ENCODE measurements at regions not wholly inside any gene's neighbourhood (a gene's known extent, or its start where the extent isn't known, plus 50 kb on each side); places are given as distances from the start of the nearest gene placed in this dataset.

DNA sequence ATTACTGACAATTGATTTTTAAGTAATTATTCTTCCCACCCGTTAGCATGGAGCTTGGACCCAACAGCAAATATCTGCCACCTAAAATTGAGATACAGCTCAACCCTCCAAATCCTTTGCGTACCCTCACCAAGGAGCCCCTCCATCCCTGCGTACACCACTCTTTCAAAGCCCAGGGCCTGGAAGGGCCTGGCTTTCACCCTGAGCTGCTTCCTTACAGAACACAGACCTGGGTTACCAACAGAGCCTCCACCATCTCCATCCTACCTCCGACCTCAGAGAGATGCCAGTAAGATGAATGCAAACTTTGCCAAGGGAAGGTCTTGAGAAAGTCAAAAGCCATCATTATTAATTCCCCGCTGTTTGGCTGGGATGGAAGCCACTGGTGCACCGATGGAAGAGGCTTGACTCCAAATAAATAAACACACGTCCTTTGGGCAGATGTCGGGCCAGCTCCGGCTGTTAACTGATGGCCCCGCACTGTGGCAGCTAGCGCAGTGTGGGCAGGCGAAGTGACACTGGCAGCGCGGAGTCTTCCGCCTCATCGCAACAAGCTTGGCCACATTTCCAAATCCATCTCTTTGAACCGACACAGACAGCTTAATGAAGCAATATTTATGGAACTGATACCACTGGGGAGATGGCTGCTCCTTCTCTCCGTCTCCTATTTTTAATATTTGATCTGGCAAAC, 150.2 kb upstream of the VSTM2B start:
- DNase-seq, result no peak

DNA sequence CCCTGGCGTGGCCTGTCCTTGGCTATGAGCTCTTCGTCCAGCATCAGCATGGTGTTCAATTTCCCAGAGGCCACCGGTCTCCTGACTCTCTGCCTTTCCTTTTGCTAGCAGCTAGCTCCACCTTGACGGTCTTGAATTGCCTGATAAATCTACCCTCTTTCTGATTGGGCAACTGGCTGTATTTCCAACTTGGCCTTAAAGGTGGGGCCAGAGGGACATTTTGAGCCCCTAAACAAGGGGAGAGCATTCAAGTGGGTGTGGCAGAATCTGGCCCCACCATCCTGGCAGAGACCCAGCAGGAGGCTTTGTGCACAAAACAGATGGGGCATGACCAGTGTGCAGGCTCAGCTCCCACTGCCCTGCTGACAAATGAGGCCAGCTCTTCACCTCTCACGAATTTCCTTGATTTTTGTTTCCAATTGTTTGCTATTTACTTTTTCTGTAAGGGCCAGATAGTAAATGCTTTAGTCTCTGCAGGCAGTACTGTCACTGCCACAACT, 148.9 kb upstream of the VSTM2B start:
- DNase-seq, result no peak

DNA sequence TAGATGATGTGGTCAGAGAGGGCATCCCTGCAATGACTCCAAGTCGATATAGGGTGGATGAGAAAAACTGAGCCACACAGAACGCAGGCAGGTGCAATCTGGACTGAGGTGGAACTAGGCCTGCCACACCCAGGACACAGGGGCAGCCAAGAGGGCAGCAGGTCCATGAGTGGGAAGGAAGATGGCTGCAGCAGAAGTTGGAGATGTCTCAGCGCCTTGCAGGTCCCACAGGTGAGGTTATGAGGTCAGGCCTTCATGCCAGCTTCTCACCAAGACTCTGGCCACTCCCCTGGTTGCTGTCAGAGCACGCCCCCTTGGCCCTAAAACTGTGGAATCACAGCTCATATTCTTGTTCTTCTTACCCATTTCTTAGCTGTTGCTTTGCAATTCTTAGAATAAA, 147.7 kb upstream of the VSTM2B start:
- no peak for DNase-seq

DNA sequence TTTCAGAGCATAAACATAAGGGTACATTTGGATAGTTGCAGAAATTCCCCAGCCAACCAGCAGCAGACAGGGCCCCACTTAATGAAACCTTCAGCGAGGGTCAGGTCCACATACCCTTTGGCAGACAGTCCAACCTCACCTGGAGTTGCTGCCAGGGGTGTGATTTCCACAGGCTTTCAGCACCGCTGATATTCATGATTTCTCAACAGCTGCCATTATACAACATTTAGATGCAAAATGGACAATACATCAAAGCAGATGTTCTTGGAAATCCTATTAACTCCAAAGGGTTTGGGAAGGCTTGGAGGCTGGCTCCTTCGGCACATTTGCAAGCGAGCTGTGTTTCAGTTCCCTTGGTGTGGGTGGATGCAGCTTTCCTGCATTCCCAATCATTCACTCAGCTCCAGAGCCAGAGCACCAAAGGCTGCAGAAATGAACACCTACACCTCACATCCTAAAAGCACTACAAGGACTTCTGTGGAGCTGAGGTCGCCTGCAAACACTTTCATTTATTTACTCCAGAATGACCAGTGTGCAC, 147.2 kb upstream of the VSTM2B start:
- DNase-seq, result no peak

DNA sequence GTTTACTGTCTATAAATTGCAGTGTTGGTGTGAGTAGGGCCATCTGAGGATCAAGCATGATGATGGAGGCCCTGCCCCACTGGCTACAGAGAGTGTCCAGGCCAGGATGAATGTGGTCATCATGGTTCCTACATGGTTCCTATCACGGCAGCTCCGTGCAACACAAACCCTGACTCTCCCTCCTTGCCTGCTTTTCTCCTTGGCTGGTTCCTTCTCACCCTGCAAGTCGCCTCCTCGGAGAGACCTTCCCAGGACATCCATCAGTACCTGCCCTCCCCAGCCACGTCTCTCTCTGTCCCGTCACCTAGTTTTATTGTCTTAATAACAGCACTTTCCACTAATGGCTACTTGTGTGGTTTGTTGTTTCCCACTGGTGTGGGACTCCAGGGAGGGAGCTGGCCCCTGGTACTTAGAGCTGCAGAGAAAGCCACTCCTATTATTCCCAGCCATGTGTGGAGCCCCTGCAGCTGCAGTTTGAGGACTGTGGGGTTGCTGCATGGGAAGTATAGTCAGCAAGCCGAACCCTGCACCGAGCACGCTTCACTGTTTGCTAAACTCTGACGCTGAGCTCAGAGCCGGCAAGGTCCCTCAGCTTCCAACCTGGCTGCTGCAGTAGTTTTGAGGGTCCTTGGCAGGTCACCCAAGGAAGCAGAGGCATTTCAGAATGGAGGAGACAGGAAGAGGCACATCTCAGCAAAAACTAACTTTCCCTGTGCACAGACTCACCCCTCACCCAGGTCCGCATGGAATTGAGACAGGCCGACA, 146.4 kb upstream of the VSTM2B start:
- DNase-seq, result no peak

DNA sequence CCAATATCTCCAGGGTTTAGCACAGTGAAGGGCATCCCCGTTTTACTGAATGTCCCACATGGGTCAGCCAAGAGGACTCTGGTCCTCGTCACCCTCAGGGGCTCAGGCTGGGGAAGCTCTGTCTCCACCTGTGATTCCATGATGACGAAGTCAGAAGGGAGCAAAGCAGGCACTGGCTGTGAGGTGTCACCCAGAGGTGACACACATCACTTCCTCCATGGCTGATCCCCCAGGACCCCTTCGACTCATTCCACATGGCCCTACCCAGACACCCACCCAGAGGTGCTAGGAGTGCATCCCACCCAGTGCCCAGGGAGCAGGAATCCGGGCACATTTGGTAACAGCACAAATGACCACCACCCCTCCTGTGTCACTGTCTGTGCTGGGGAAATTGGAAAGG, 145.2 kb upstream of the VSTM2B start:
- no peak for DNase-seq

DNA sequence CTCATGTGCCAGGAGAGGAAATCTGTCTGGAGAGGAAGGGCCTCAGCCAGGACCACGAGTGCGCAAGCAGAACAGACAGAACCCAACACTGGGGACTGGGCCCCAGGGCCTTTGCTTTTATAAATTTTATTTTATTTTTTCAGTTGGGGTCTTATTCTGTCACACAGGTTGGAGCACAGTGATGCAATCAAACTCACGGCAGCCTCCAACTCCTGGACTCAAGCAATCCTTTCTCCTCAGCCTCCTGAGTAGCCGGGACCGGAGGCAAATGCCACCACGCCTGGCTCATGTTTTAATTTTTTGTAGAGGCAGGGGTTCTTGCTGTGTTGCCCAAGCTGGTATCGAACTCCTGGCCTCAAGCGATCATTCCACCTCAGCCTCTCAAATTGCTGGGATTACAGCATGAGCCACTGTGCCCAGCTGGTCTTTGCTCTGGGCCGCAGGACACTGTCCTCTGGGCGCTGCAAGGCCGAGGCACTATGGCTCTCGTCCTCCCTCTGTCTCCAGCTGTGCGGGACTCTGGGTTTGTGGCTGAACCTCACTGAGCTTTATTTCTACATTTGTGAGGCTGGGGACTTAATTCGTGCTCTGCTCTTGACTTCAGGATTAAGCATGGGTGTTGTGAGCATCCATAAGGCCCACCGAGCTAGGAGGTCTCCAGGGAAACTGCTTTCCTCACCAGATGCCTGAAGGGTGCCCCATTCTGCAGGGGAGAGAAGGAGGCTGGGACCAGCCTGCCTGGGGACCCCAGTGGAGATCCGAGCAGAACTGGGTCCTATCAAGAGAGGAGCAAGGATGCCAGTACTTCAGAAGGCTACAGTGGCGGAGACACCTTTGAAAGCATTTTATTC, 144.2 kb upstream of the VSTM2B start:
- no peak for DNase-seq

DNA sequence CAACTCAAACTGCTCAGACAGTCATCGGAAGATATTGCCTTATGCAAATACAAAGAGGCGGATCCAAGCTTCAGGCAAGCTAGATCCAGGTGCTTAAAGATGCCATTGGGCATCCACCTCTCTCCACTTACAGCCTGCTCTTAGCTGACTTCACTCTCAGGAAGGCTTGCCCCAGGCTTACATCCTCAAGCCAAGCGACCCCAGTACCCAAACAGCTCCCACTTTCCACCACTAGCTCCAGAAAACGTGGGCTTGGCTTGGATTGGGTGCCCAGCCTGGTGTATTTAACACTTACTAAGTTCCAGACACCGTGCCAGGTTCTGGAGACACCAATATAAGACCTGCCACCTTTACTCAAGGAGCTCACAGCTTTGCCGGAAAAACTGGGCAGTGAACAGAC, 142.1 kb upstream of the VSTM2B start:
- no peak for DNase-seq

DNA sequence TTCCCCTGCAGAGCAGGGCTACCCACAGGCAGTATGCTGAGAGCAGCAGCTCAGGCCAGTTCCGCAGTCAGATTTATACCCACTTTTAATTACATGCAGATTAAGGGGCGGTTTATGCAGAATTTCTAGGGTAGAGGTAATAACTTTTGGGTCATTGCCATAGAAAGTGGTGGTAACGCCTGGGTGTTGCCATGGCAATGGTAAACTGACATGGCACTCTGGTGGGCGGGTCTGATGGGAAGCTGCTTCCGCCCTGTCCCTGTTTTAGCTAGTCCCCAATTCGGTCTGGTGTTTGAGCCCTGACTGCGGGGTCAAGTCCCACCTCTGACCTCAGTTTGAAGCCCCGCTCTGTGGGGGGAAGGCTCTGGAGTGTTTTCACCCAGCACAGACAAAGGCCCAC, 141.1 kb upstream of the VSTM2B start:
- no peak for DNase-seq

DNA sequence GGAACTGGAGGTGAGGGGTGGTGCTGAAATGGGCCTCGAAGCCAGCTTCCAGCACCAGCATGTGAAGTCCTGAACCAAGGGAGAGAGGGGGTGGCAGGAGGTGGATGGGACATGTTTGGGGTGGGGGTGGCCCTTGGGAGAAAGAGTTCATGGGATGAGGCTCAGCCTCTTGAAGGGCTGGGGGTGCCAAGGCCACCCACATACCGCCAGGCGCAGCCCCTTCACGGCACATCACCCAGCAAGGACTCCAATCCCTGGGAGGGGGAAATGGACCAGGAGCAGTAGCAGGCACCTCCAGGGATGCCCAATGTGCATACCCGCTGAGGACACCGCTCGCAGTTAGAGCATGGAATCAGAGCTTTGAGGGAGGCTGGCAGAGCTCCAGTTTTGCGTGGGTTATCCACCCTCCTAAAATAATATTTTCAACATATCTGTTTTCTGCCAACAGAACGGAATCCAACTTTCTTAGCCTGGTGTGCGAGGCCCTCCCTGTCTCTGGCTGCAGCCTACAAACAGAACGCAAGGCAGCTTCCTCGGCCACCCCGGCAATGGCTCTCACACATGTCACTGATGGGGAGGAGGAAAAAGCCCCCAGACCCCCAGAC, 140.5 kb upstream of the VSTM2B start:
- no peak for DNase-seq

DNA sequence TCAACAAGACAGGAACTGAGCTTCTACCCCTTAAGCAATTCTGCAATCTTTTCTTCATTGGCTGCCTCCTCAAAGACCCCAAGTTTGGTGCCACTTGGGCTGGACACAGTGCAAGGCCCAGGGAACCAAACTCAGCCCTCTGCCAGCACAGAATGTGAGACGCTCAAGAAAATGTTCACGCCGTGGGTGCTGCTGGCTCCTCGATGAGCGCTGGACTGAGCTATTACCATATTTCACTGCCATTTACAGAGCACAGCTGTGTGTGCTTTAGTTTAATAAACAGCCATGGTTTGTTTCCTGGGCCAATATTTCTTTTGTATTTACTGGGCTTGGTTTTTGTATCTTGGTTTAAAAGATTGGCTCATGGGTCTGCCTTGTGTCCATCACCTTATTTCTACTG, 138.8 kb upstream of the VSTM2B start:
- no peak for DNase-seq

DNA sequence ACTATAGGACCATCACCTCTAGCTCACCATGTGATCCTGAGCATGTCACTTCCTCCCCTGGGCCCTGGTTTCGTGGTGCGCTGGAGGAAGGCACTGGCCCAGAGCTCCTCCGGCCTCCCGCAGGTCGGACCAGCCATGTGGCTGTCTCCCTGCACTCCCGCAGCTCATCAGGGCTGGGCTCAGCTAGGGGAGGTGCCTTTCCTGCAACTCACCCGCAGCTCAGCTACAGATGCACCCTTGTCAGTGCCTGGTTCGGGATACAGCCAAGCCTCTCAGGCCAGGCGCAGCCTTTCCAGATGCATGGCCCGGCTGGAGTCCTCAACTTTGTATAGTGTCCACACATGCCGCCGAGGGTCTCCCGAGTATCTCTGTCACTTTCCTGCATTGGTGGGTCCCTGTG, 138.2 kb upstream of the VSTM2B start:
- DNase-seq, result no peak

DNA sequence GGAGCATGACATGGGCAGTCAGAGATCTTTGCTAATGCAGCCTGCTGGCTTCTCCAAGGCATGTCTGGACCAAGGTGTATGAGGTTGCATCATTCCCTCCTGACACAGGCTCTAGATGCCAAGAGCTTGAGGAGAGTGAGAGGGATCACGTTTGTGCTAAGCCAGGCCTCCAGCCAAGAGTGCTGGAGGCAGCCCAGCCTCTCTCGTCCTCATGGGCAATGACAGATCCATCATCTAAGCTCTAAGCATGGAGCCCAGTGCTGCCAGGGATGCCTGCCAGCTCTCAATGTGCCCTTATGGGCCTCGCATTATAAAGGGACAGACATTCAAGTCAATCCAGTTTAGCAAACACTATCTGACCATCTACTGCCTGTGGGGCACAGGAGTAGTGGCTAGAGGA, 136.3 kb upstream of the VSTM2B start:
- DNase-seq, result no peak

DNA sequence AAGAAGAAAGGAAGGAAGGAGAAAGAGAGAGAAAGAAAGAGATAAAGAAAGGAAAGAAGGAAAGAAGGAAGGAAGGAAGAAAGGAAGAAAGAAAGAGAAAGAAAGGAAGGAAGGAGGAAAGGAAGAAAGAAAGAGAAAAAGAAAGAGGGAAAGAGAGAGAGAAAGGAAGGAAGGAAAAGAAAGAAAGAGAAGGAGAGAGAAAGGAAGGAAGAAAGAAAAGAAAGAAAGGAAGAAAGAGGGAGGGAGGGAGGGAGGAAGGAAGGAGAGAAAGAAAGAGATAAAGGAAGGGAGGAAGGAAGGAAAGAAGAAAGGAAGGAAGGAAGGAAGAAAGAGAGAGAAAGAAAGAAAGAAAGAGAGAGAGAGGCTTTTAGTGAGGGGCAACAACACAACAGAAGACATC, 135.1 kb upstream of the VSTM2B start:
- DNase-seq, result no peak

DNA sequence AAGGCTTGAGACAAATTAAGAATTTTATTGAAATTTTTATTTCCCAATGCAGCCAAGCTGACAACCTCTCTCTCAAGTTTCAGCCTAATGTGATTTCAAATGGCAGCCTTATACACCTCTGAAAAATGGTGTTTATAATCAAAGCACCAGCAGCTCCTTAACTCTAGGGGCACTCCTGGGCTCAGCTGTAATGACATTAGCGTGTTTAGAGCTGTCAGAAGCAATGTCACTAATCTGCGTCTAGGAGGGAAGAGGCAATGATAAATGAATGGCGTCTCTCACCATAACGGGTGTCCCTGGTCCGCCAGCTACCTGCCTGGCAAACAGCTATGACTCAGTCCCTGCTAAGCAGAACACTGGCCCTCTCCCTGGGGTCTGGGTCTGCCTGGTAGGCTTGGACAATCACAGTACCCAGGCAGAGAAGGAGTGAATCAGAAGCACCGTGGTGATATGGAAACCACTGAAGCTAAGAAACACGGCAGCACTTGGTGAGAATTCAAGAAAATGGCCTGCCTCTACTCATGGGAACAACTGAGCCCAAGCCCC, 131.8 kb upstream of the VSTM2B start:
- DNase-seq, result no peak

DNA sequence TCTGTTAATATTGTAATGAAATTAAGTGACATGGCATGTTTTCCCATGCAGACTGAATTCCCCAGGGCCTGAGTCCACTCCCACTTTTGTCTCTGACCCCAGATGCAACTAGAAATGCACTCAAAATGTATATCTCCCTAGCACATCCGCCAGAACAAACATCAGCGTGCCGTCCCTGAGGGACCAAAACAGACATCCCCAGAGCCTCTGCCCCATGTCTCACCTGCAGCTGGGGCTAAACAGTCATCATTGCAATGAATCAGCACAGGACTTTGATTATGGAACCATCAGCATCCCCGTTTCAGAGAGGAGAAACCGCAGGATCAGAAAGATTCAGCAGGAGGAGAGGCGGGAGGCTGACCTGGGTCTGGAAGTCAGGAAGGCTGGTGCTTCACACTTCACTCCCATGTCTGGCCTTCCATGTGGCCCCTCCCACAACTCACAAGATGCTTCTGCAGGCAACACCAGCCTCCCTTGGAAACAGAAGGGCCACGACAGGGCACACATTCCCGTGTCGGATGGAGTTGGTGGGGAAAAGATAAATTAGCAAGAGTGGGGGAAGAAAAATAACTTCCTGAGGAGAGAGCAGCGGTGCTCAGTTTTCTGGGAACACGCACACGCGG, 130.6 kb upstream of the VSTM2B start:
- no peak for DNase-seq

DNA sequence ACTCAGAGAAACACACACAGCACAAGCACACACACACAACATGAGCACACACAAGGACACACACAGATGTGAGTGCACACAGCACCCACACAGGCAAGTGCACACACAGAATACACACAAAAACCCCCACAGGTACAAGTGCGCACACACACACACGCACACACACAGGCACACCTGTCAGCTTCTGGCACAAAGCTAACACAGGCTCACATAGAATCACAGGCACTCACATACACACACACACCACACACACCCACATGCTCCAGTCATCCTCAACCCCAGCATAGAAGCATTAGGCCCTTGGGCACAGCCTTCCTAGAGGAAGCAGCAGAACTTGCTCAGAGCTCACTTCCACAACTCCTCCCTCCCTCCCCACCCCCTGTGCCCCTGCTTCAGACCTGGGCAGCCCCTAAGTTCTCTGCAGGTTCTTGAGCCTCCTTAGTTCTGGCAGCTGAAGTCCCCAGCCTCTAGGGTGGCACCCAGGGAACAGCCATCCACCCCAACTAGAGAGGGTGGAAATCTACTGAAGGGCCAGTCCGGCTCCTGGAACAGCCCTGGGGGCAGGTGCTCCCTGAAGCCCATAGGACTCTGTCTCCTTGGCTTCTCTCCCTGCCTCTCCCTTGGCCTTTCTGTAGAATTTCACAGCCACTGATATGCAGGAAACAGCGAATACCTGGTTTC, 129.9 kb upstream of the VSTM2B start:
- DNase-seq, result no peak

DNA sequence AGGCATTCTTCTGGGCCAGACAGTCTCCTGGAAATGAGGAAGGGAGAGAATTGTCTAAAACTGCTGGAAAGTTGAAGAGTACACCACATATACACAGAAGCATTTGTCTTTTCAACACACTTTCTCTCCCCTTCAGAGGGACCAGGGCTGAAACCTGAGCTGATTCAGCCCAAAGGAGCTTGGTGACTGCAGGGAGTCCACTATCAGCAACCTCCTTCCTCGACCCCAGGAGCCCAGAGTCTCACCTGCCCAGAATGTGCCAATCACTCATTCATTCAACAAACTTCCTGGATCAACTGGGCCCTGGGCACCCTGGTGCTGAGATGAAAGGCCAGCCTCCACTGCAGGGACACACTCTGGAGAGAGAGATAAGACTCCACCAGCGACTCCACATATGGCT, 128.9 kb upstream of the VSTM2B start:
- no peak for DNase-seq

DNA sequence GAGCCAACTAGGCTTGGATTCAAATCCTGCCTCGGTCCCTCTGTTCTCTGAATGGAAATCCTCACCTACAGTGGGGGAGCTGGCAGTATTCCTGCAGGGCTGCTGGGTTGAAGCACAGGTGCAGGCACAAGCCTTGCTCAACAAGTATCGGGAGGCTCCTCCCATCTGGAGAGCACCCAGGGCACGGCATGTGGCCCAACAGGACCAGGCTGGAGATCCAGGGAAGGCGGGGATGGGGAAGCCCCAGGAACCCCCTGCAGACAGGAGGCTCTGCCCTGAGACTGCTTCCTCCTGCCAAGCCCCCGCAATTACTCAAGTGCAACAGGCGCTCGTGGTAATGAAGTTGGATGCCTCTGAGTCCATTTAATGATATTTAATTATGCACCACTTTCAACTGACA, 128.0 kb upstream of the VSTM2B start:
- no peak for DNase-seq

DNA sequence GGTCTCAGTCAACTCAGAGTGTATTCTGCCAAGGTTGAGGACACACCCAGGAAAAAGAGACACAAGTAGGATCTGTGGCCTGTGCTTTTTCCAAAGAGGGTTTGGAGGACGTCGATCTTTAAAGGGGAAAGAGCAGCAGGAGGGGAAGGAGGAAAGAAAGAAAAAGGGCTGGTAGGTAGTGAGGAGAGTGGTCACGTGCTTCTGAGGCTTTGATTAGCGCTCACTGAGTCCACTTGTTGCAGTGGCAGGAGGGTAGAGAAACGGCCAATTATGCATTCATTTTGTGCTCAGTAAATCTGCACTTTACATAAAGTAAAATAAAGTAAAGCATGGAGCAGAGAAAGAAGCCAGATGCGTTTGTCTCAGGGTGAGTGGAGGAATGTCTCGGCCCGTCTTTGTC, 126.0 kb upstream of the VSTM2B start:
- no peak for DNase-seq

DNA sequence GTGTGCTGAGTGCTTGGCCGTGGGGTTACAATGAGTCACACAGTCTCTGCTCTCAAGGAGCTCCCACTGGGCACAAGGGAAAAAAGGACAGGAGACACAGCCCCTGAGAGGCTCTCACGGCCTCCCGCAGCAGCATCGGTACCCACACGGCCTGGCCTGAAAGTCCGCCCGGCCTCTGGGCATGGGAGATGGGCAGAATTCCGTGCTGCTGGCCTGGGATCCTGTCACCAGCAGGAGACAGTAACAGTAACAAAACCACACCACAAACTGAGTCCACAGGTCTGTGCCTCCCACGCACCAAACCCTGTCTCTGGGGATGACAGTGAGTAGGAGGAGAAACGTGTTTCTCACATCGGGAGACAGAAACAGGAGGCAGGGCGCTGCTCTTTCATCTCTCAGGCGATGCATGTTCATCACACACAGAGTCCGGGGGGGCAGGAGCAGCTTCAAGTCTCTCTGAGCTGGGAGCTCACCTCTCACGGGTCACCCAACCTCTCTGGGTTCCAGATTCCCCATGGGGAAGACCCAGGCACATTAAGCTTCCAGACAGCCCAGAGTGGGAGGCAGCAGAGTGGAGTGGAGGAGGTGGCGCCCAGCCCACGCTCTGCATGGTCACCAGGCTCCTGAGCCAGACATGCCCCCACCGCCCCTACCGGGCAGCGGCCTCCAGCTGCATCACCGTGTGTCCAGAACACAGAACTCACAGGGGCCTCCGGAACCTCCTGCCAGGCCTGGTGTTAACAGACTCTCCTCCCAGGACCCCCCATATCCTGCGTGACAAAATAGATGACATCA, 124.7 kb upstream of the VSTM2B start:
- no peak for DNase-seq
